DOHH2 (cell line): ENCODE measurements at regions not wholly inside any gene's neighbourhood (a gene's known extent, or its start where the extent isn't known, plus 50 kb on each side); places are given as distances from the start of the nearest gene placed in this dataset.

ENCODE experiments used
- H3F3A ChIP-seq: fragments of 200-600 bp; sonication (generic), shearing (Covaris generic); 2 replicates; pipeline ENCODE4 v1.6.0; 2016; ENCODE audit warnings: antibody characterized with exemption, mild to moderate bottlenecking; ENCODE audit not compliant: control insufficient read depth, insufficient read depth
- H3K27ac ChIP-seq: fragments of 200-600 bp; sonication (generic); 2 replicates; pipeline ENCODE4 v1.5.1; 2014; ENCODE audit warnings: low read depth, mild to moderate bottlenecking, low read length, moderate library complexity
- H3K27me3 ChIP-seq: fragments of 200-600 bp; sonication (generic); 2 replicates; pipeline ENCODE4 v1.6.1; 2014; ENCODE audit warnings: mild to moderate bottlenecking, low read length, mixed read lengths; ENCODE audit not compliant: control insufficient read depth
- H3K36me3 ChIP-seq: fragments of 200-600 bp; sonication (generic); 2 replicates; pipeline ENCODE4 v1.6.1; 2014; ENCODE audit warnings: mild to moderate bottlenecking, low read length, moderate library complexity, mixed read lengths; ENCODE audit not compliant: control insufficient read depth
- H3K4me1 ChIP-seq: fragments of 200-600 bp; sonication (generic); 2 replicates; pipeline ENCODE4 v1.6.1; 2014; ENCODE audit warnings: mild to moderate bottlenecking, low read length, mixed read lengths; ENCODE audit not compliant: control insufficient read depth
- H3K4me2 ChIP-seq: fragments of 200-600 bp; sonication (generic); 2 replicates; pipeline ENCODE4 v1.6.0; 2014; ENCODE audit warnings: mild to moderate bottlenecking, low read length, moderate library complexity
- H3K4me3 ChIP-seq: fragments of 200-600 bp; sonication (generic); 2 replicates; pipeline ENCODE4 v1.5.1; 2014; ENCODE audit warnings: mild to moderate bottlenecking, low read length, mixed read lengths
- H3K79me2 ChIP-seq: fragments of 200-600 bp; sonication (generic); 2 replicates; pipeline ENCODE4 v1.6.1; 2014; ENCODE audit warnings: mild to moderate bottlenecking, low read length, mixed read lengths; ENCODE audit not compliant: control insufficient read depth
- H3K9me2 ChIP-seq: fragments of 200-600 bp; sonication (generic); replicated peaks from 2 replicates; pipeline ENCODE4 v1.6.1; 2014; ENCODE audit warnings: mild to moderate bottlenecking, low read length, mixed read lengths; ENCODE audit not compliant: control insufficient read depth
- H3K9me3 ChIP-seq: fragments of 200-600 bp; sonication (generic); 2 replicates; pipeline ENCODE4 v1.6.1; 2014; ENCODE audit warnings: antibody characterized with exemption, low read length, mixed read lengths; ENCODE audit not compliant: control insufficient read depth, insufficient read depth
- H4K20me1 ChIP-seq: fragments of 200-600 bp; sonication (generic); 2 replicates; pipeline ENCODE4 v1.6.0; 2014; ENCODE audit warnings: low read depth, mild to moderate bottlenecking, antibody characterized with exemption, low read length, moderate library complexity; ENCODE audit not compliant: control insufficient read depth, insufficient read depth
- EZH2phosphoT487 ChIP-seq: fragments of 200-600 bp; sonication (generic); IDR thresholded peaks from 2 replicates; pipeline ENCODE4 v1.6.1; 2017; ENCODE audit warnings: borderline replicate concordance, mild to moderate bottlenecking, antibody characterized with exemption, low read length, moderate library complexity, mixed read lengths
- TF ChIP-seq, protein P1 (sequence below): fragments of 200-600 bp; sonication (generic); IDR thresholded peaks from one replicate; pipeline ENCODE4 v1.5.1; 2014; ENCODE audit warnings: antibody characterized with exemption, mild to moderate bottlenecking, low read depth, low read length; ENCODE audit not compliant: poor library complexity, severe bottlenecking

DNA sequence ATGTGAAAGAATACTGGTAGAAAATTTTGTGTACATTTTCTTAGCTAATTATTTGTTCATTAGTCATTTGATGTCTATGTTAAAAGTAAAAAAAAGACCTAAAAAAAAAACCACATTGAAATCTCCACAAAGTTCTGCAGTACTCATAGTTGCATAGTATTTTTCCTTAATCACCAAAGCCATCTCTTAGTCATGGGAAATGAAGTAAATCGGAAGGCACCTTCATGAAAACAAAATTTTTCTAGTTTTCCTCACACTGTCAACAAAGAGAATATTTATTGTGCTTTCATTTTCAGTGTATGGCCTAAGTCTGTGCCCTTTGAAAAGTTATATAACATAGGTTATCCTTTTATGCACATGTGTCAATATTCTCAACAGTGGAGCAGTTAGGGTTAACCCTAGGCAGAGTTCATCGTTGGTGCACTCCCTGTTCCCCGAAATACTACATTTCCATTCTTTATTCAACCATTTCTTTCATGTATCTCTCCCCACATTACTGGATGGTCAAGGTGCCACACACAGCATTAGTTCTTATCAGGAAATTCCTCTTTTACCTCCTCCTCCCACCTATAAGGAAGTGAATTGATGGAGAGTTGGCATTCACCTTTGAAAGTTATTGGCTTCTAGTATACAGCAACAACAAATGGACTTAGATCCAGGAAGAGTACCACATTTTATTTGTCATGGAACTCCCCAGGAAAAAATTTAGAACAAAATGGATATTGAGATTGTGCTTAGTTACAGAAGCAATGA, 93.1 kb downstream of the NUDT12 start:
- no peak overlapping the region for H3K4me2 ChIP-seq
- TF ChIP-seq, protein P1, sequence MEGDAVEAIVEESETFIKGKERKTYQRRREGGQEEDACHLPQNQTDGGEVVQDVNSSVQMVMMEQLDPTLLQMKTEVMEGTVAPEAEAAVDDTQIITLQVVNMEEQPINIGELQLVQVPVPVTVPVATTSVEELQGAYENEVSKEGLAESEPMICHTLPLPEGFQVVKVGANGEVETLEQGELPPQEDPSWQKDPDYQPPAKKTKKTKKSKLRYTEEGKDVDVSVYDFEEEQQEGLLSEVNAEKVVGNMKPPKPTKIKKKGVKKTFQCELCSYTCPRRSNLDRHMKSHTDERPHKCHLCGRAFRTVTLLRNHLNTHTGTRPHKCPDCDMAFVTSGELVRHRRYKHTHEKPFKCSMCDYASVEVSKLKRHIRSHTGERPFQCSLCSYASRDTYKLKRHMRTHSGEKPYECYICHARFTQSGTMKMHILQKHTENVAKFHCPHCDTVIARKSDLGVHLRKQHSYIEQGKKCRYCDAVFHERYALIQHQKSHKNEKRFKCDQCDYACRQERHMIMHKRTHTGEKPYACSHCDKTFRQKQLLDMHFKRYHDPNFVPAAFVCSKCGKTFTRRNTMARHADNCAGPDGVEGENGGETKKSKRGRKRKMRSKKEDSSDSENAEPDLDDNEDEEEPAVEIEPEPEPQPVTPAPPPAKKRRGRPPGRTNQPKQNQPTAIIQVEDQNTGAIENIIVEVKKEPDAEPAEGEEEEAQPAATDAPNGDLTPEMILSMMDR = no peak
- TF ChIP-seq EZH2phosphoT487 = no peak
- H3F3A ChIP-seq = no peaks in the 10 kb centered on the region
- no peak overlapping the region for H3K4me3 ChIP-seq
- peaks cover 11% of the 10 kb centered on the region; the same call in 1 of the 2 replicates for H3K27me3 ChIP-seq
- no peaks in the 10 kb centered on the region for H3K4me1 ChIP-seq
- H4K20me1 ChIP-seq = no peaks in the 10 kb centered on the region
- no peaks in the 10 kb centered on the region for H3K79me2 ChIP-seq
- no peaks in the 10 kb centered on the region for H3K9me3 ChIP-seq
- no peaks in the 10 kb centered on the region for H3K36me3 ChIP-seq
- no peak overlapping the region for H3K27ac ChIP-seq
- no peaks in the 10 kb centered on the region for H3K9me2 ChIP-seq

DNA sequence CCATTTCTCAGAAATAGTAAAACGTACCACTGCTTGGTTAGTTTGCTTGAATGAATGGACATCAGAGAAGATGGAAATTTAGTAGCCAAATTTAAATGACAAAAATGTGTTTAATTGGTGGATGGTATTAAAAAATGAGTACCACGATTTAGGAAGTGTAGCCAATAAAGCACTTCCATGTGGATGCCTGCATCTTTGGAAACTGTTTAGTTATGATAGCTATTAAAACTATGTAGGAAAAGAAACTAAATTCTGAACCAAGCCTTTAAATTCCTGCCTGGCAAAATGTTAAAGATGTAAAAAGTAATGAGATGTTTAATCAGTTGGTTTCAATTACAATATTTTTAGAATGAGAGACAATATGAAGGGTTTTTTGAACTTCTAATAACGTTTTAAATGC, 94.8 kb downstream of the NUDT12 start:
- Histone ChIP-seq H3K27ac (no peak overlapping the region), H3K79me2 (no peaks in the 10 kb centered on the region), H3K4me1 (no peaks in the 10 kb centered on the region), H3K27me3 (peaks cover 7% of the 10 kb centered on the region; the same call in 1 of the 2 replicates), H3F3A (no peaks in the 10 kb centered on the region), H3K9me3 (no peaks in the 10 kb centered on the region), H4K20me1 (no peaks in the 10 kb centered on the region), H3K4me3 (no peak overlapping the region), H3K4me2 (no peak overlapping the region), H3K36me3 (no peaks in the 10 kb centered on the region), H3K9me2 (no peaks in the 10 kb centered on the region)
- TF ChIP-seq EZH2phosphoT487 = no peak
- TF ChIP-seq, protein P1 = no peak

DNA sequence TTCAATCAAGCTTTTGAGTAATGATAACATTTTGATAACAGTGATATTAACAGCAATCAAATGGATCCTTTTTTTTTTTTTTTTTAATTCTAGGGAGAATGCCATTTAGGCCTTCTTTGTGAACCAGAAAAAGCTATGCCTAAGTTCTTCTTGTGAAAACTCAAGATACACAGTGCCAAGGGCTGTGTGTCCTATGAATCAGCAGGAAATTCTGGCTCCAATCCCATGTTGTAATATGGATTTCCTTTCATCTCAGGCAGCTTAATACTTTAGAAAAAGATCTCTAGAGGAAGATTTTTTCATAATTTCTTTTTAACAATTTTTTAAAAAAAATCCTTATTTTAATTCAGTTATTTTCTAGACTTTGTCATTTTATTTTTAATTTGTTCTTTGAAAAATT, 96.1 kb downstream of the NUDT12 start:
- no peak overlapping the region for H3K4me2 ChIP-seq
- no peaks in the 10 kb centered on the region for H3K4me1 ChIP-seq
- H3K36me3 ChIP-seq = no peaks in the 10 kb centered on the region
- H3K27me3 ChIP-seq = peaks cover 3% of the 10 kb centered on the region; the same call in 1 of the 2 replicates
- H3K27ac ChIP-seq = no peak overlapping the region
- TF ChIP-seq, protein P1 = no peak
- no peak for TF ChIP-seq EZH2phosphoT487
- H4K20me1 ChIP-seq = no peaks in the 10 kb centered on the region
- no peaks in the 10 kb centered on the region for H3F3A ChIP-seq
- H3K9me2 ChIP-seq = no peaks in the 10 kb centered on the region
- H3K9me3 ChIP-seq = no peaks in the 10 kb centered on the region
- no peak overlapping the region for H3K4me3 ChIP-seq
- no peaks in the 10 kb centered on the region for H3K79me2 ChIP-seq
